DOHH2 (cell line): ENCODE measurements at regions not wholly inside any gene's neighbourhood (a gene's known extent, or its start where the extent isn't known, plus 50 kb on each side); places are given as distances from the start of the nearest gene placed in this dataset.

Experiments used
- CTCF ChIP-seq: fragments of 200-600 bp; sonication (generic); IDR thresholded peaks from one replicate; pipeline ENCODE4 v1.5.1; 2014; ENCODE audit warnings: antibody characterized with exemption, mild to moderate bottlenecking, low read depth, low read length; ENCODE audit not compliant: poor library complexity, severe bottlenecking
- EZH2phosphoT487 ChIP-seq: fragments of 200-600 bp; sonication (generic); IDR thresholded peaks from 2 replicates; pipeline ENCODE4 v1.6.1; 2017; ENCODE audit warnings: borderline replicate concordance, mild to moderate bottlenecking, antibody characterized with exemption, low read length, moderate library complexity, mixed read lengths

DNA sequence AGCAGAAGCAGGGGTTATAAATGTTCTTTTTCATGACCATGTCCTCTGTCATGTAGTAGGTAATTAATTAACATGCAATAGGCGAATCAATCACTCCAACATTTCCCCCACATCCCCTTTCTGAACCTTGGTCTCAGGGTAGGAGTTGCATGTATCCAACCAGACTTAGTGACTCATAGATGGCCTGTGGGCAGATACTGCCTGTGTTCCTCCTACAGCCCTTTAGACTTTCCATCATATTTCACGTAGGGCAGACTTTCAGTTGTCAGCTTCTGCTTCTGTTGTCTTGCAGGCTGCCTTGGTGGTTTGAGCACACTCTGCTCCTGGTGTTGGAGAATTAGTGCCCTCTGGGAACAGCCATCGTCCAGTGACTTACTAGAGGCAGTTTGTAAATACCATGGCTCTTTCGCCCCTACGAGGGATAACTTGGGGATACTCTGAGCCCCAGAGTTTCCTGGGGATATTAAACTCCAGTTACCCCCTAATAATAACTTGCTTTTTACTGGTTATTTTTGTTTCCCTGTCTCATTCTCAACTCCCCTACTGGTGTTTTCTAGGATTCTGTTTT lies 244.4 kb downstream of the EDEM1 start:
- no peak for TF ChIP-seq CTCF
- TF ChIP-seq EZH2phosphoT487 = no peak
